HepG2 (cell line): ENCODE measurements at regions not wholly inside any gene's neighbourhood (a gene's known extent, or its start where the extent isn't known, plus 50 kb on each side); places are given as distances from the start of the nearest gene placed in this dataset.
A peak's percentile ranks its signal among the peaks of the same experiment; 100 is the strongest.

ENCODE experiments used
- BRCA1 ChIP-seq: sonication (generic); formaldehyde crosslinking; IDR thresholded peaks from 2 replicates; pipeline ENCODE4 v1.4.0; 2020; ENCODE audit warnings: missing genetic modification reagents
- CBFB ChIP-seq: sonication (generic); formaldehyde crosslinking; IDR thresholded peaks from 2 replicates; pipeline ENCODE4 v1.4.0; 2020; ENCODE audit warnings: missing genetic modification reagents
- CCDC6 ChIP-seq: sonication (generic); formaldehyde crosslinking; IDR thresholded peaks from 2 replicates; pipeline ENCODE4 v1.8.1; 2022; ENCODE audit warnings: mild to moderate bottlenecking, missing genetic modification reagents, moderate library complexity
- HNRNPLL ChIP-seq: fragments of 200-400 bp; formaldehyde crosslinking; IDR thresholded peaks from 2 replicates; pipeline ENCODE4 v1.6.1; 2017; ENCODE audit warnings: mild to moderate bottlenecking, low read depth, low read length; ENCODE audit not compliant: poor library complexity, severe bottlenecking
- IKZF5 ChIP-seq: IDR thresholded peaks from 2 replicates; pipeline ENCODE4 v1.6.1; 2018; ENCODE audit warnings: missing genetic modification reagents, mild to moderate bottlenecking, missing compliant biosample characterization
- MAZ ChIP-seq, 2 experiments: sonication (generic) in 1 of 2; formaldehyde crosslinking in 1 of 2; IDR thresholded peaks; 2 replicates each; pipeline versions ENCODE4 v1.5.0 to v1.6.1; 2012 to 2020; ENCODE audit warnings: low read depth in 2 of 2, mild to moderate bottlenecking in 2 of 2, borderline replicate concordance in 1 of 2, improper control_type of control experiment in 1 of 2, low read length in 1 of 2, missing genetic modification reagents in 1 of 2, moderate library complexity in 1 of 2
- NAIF1 ChIP-seq: sonication (generic); formaldehyde crosslinking; IDR thresholded peaks from 2 replicates; pipeline ENCODE4 v1.5.0; 2020; ENCODE audit warnings: mild to moderate bottlenecking, missing genetic modification reagents, borderline replicate concordance
- NFATC3 ChIP-seq: sonication (generic); formaldehyde crosslinking; IDR thresholded peaks from 2 replicates; pipeline ENCODE4 v1.5.1; 2020; ENCODE audit warnings: mild to moderate bottlenecking, missing genetic modification reagents
- NR2C2 ChIP-seq: sonication (generic); formaldehyde crosslinking; IDR thresholded peaks from 2 replicates; pipeline ENCODE4 v1.4.0; 2020; ENCODE audit warnings: missing genetic modification reagents, mild to moderate bottlenecking, moderate library complexity, borderline replicate concordance
- NR2F6 ChIP-seq, 2 experiments: IDR thresholded peaks; 2 replicates each; pipeline ENCODE4 v1.6.1; 2016; ENCODE audit warnings: antibody characterized with exemption in 1 of 2, mild to moderate bottlenecking in 1 of 2
- RXRA ChIP-seq: sonication (generic); formaldehyde crosslinking; IDR thresholded peaks from 2 replicates; pipeline ENCODE4 v1.5.1; 2020; ENCODE audit warnings: missing genetic modification reagents
- SALL2 ChIP-seq: sonication (generic); formaldehyde crosslinking; IDR thresholded peaks from 2 replicates; pipeline ENCODE4 v1.8.1; 2023; ENCODE audit warnings: mild to moderate bottlenecking, missing genetic modification reagents, inconsistent platforms
- SP5 ChIP-seq: IDR thresholded peaks from 2 replicates; pipeline ENCODE4 v1.6.1; 2016; ENCODE audit warnings: low read depth, borderline replicate concordance
- TARDBP ChIP-seq: sonication (generic); formaldehyde crosslinking; IDR thresholded peaks from 2 replicates; pipeline ENCODE4 v1.8.0; 2022; ENCODE audit warnings: mild to moderate bottlenecking, missing genetic modification reagents
- TCF7L2 ChIP-seq: IDR thresholded peaks from 2 replicates; pipeline ENCODE4 v1.6.1; 2011; ENCODE audit warnings: mild to moderate bottlenecking, low read depth, low read length, moderate library complexity
- TGIF2 ChIP-seq: IDR thresholded peaks from 2 replicates; pipeline ENCODE4 v1.6.1; 2016; ENCODE audit warnings: control low read depth, missing compliant biosample characterization
- ZNF574 ChIP-seq: sonication (generic); formaldehyde crosslinking; IDR thresholded peaks from 2 replicates; pipeline ENCODE4 v1.4.0; 2020; ENCODE audit warnings: missing genetic modification reagents
- ZNF672 ChIP-seq: sonication (generic); formaldehyde crosslinking; IDR thresholded peaks from 2 replicates; pipeline ENCODE4 v1.8.1; 2022; ENCODE audit warnings: missing genetic modification reagents
- ZNF780A ChIP-seq: sonication (generic); formaldehyde crosslinking; IDR thresholded peaks from 2 replicates; pipeline ENCODE4 v1.8.0; 2022; ENCODE audit warnings: mild to moderate bottlenecking, missing genetic modification reagents, moderate library complexity
- ZSCAN21 ChIP-seq: sonication (generic); formaldehyde crosslinking; IDR thresholded peaks from 2 replicates; pipeline ENCODE4 v1.8.0; 2022; ENCODE audit warnings: mild to moderate bottlenecking, missing genetic modification reagents, moderate library complexity, borderline replicate concordance
- ZSCAN31 ChIP-seq: sonication (generic); formaldehyde crosslinking; IDR thresholded peaks from 2 replicates; pipeline ENCODE4 v1.5.0; 2020; ENCODE audit warnings: low read depth, mild to moderate bottlenecking, missing genetic modification reagents
- TF ChIP-seq, protein P1 (sequence below): sonication (generic); formaldehyde crosslinking; IDR thresholded peaks from 2 replicates; pipeline ENCODE4 v1.8.0; 2022; ENCODE audit warnings: mild to moderate bottlenecking, missing genetic modification reagents
- TF ChIP-seq, protein P2 (sequence below): sonication (generic); formaldehyde crosslinking; IDR thresholded peaks from 2 replicates; pipeline ENCODE4 v1.4.0; 2020; ENCODE audit warnings: missing genetic modification reagents, mild to moderate bottlenecking, borderline replicate concordance

DNA sequence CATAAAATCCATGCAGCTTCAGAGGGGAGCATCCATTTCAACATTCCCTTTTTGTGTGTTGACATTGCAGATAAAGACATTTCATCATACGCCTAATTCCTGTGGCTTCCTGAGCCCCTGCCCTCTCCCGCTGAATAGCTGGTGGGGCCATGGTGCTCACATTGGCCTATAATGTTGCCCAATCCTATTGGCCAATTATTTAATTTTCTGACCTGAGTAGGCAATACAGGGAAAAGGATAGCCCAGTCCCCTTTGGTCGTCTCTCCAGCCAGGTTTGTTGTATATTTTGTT, 163.8 kb upstream of the MYCN start (continued):
- TF ChIP-seq ZNF574 (CRISPR knock-in tag) (peak; percentile 59; the same call in 1 of the 2 replicates), ZSCAN31 (CRISPR knock-in tag) (no peak), CBFB (CRISPR knock-in tag) (peak; percentile 99), CCDC6 (CRISPR knock-in tag) (peak; percentile 65), ZNF780A (CRISPR knock-in tag) (0 out of 2 replicates have a peak, but pooled peaks have one; percentile 49), ZSCAN21 (no peak), NR2F6 (IDR thresholded peaks at IDR 0.05) (peak; percentile 97), NR2F6 (CRISPR knock-in tag; IDR thresholded peaks at IDR 0.05) (peak; percentile 93), ZNF672 (CRISPR knock-in tag) (no peak), TCF7L2 (peak; percentile 83), SP5 (peak; percentile 37; the same call in 1 of the 2 replicates), TGIF2 (CRISPR knock-in tag) (peak; percentile 81), IKZF5 (CRISPR knock-in tag) (peak; percentile 25; the same call in 1 of the 2 replicates), MAZ (IDR thresholded peaks at IDR 0.05; ENCODE audit: borderline replicate concordance, low read depth, low read length) (no peak), MAZ (CRISPR knock-in tag; IDR thresholded peaks at IDR 0.05; ENCODE audit: low read depth) (peak; percentile 45; the same call in 1 of the 2 replicates), NR2C2 (peak; percentile 86), NAIF1 (CRISPR knock-in tag) (0 out of 2 replicates have a peak, but pooled peaks have one; percentile 22), SALL2 (CRISPR knock-in tag) (0 out of 2 replicates have a peak, but pooled peaks have one; percentile 20), HNRNPLL (no peak), NFATC3 (CRISPR knock-in tag) (no peak), TARDBP (CRISPR knock-in tag) (peak; percentile 56; the same call in 1 of the 2 replicates), RXRA (CRISPR knock-in tag) (peak; percentile 84; the same call in 1 of the 2 replicates), BRCA1 (CRISPR knock-in tag) (no peak)
- TF ChIP-seq, protein P1, sequence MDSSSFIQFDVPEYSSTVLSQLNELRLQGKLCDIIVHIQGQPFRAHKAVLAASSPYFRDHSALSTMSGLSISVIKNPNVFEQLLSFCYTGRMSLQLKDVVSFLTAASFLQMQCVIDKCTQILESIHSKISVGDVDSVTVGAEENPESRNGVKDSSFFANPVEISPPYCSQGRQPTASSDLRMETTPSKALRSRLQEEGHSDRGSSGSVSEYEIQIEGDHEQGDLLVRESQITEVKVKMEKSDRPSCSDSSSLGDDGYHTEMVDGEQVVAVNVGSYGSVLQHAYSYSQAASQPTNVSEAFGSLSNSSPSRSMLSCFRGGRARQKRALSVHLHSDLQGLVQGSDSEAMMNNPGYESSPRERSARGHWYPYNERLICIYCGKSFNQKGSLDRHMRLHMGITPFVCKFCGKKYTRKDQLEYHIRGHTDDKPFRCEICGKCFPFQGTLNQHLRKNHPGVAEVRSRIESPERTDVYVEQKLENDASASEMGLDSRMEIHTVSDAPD, result peak; percentile 69; the same call in 1 of the 2 replicates
- TF ChIP-seq, protein P2, sequence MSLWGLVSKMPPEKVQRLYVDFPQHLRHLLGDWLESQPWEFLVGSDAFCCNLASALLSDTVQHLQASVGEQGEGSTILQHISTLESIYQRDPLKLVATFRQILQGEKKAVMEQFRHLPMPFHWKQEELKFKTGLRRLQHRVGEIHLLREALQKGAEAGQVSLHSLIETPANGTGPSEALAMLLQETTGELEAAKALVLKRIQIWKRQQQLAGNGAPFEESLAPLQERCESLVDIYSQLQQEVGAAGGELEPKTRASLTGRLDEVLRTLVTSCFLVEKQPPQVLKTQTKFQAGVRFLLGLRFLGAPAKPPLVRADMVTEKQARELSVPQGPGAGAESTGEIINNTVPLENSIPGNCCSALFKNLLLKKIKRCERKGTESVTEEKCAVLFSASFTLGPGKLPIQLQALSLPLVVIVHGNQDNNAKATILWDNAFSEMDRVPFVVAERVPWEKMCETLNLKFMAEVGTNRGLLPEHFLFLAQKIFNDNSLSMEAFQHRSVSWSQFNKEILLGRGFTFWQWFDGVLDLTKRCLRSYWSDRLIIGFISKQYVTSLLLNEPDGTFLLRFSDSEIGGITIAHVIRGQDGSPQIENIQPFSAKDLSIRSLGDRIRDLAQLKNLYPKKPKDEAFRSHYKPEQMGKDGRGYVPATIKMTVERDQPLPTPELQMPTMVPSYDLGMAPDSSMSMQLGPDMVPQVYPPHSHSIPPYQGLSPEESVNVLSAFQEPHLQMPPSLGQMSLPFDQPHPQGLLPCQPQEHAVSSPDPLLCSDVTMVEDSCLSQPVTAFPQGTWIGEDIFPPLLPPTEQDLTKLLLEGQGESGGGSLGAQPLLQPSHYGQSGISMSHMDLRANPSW, result no peak
